ENCODE measurements at regions not wholly inside any gene's neighbourhood (a gene's known extent, or its start where the extent isn't known, plus 50 kb on each side); places are given as distances from the start of the nearest gene placed in this dataset.

- Histone ChIP-seq H3K9me3 (ENCODE audit: control insufficient read depth in 4 of 4, insufficient read depth in 3 of 4, low read length in 3 of 4) (peaks cover 0 to 8% (median 3%) of the 10 kb centered on the region in 4 donors), H3K27me3 (ENCODE audit: control insufficient read depth in 3 of 3, insufficient read depth in 3 of 3, low read length in 2 of 3) (no peaks in the 10 kb centered on the region), H3K36me3 (ENCODE audit: control insufficient read depth in 4 of 4, insufficient read depth in 4 of 4, low read length in 4 of 4) (no peaks in the 10 kb centered on the region), H3K4me1 (ENCODE audit: control insufficient read depth in 5 of 5, insufficient read depth in 5 of 5, low read length in 5 of 5) (no peaks in the 10 kb centered on the region), H3K9ac (ENCODE audit: insufficient read depth in 1 of 2, low read length in 2 of 2) (no peak overlapping the region), H3K4me3 (no peak overlapping the region), H3K27ac (ENCODE audit: low read depth in 1 of 2, low read length in 1 of 2) (no peak overlapping the region)
- no peak for TF ChIP-seq CTCF (IDR thresholded peaks at IDR 0.05; ENCODE audit: control extremely low read depth, extremely low read depth)
- WGBS, 2 donors, result 77 to 85% methylated on average over 6 of the region's 6 CpGs
- ATAC-seq (ENCODE audit: insufficient read depth, low FRiP score) (no peak), DNase-seq (no peak)
These were observed 168.9 kb downstream of the ANKRD30B start for GRCh38 chr18:14916851-14917250.

GRCh38 chr18:14917311-14917710 lies 169.3 kb downstream of the ANKRD30B start:
- Histone ChIP-seq H3K27ac (ENCODE audit: low read depth in 1 of 2, low read length in 1 of 2) (no peak overlapping the region), H3K4me3 (no peak overlapping the region), H3K4me1 (ENCODE audit: control insufficient read depth in 5 of 5, insufficient read depth in 5 of 5, low read length in 5 of 5) (no peaks in the 10 kb centered on the region), H3K9me3 (ENCODE audit: control insufficient read depth in 4 of 4, insufficient read depth in 3 of 4, low read length in 3 of 4) (peaks cover 0 to 12% (median 3%) of the 10 kb centered on the region in 4 donors), H3K27me3 (ENCODE audit: control insufficient read depth in 3 of 3, insufficient read depth in 3 of 3, low read length in 2 of 3) (no peaks in the 10 kb centered on the region), H3K9ac (ENCODE audit: insufficient read depth in 1 of 2, low read length in 2 of 2) (no peak overlapping the region), H3K36me3 (ENCODE audit: control insufficient read depth in 4 of 4, insufficient read depth in 4 of 4, low read length in 4 of 4) (no peaks in the 10 kb centered on the region)
- DNase-seq (no peak), ATAC-seq (ENCODE audit: insufficient read depth, low FRiP score) (no peak)
- TF ChIP-seq CTCF (IDR thresholded peaks at IDR 0.05; ENCODE audit: control extremely low read depth, extremely low read depth), result no peak
- whole genome bisulfite sequencing, 2 donors, result 80 to 82% methylated on average over 3 of the region's 3 CpGs

DNA sequence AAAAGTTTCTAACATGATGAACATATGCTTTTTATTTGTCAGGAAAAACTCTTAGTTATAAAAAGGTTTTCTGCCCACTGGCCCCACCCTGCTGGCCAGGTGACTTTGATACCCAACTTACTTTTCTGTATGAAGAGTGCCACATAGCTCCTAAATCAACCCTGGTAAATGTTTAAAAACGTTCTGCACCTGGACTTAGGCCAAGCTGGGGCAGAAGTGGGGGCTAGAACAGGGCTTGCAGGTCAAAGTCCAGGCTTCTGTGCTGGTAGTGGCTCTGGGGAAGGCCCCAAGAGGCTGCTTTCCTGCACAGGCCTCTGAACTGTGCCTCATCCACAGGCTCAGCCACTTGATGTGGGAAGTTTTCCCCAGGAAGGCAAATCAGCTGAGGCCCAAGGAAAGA lies 171.7 kb downstream of the ANKRD30B start:
- no peak for ATAC-seq (ENCODE audit: insufficient read depth, low FRiP score)
- 24 to 52% methylated on average over 1 of the region's 1 CpG for WGBS, 2 donors
- no peak for DNase-seq
- Histone ChIP-seq H3K36me3 (ENCODE audit: control insufficient read depth in 4 of 4, insufficient read depth in 4 of 4, low read length in 4 of 4) (no peaks in the 10 kb centered on the region), H3K9ac (ENCODE audit: insufficient read depth in 1 of 2, low read length in 2 of 2) (no peak overlapping the region), H3K27ac (ENCODE audit: low read depth in 1 of 2, low read length in 1 of 2) (no peak overlapping the region), H3K9me3 (ENCODE audit: control insufficient read depth in 4 of 4, insufficient read depth in 3 of 4, low read length in 3 of 4) (peaks cover 0 to 23% (median 3%) of the 10 kb centered on the region in 4 donors), H3K4me1 (ENCODE audit: control insufficient read depth in 5 of 5, insufficient read depth in 5 of 5, low read length in 5 of 5) (no peaks in the 10 kb centered on the region), H3K4me3 (no peak overlapping the region), H3K27me3 (ENCODE audit: control insufficient read depth in 3 of 3, insufficient read depth in 3 of 3, low read length in 2 of 3) (no peaks in the 10 kb centered on the region)
- no peak for TF ChIP-seq CTCF (IDR thresholded peaks at IDR 0.05; ENCODE audit: control extremely low read depth, extremely low read depth)

DNA sequence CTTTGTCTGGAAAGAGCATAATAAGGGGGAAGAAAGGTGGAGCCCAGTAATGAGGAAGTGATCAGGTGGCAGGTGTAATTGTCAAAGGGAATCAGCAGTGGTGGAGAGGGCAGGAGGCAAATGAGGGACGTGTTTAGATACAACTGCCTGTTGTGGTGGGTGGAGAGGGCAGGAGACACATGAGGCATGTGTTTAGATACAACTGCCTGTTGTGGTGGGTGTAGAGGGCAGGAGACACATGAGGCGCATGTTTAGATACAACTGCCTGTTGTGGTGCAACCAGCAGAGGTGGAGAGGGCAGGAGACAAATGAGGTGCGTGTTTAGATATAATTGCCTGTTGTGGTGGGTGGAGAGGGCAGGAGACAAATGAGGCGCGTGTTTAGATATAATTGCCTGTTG lies 173.1 kb downstream of the ANKRD30B start:
- DNase-seq (no peak), ATAC-seq (ENCODE audit: insufficient read depth, low FRiP score) (no peak)
- TF ChIP-seq CTCF (IDR thresholded peaks at IDR 0.05; ENCODE audit: control extremely low read depth, extremely low read depth), result no peak
- Histone ChIP-seq H3K27me3 (ENCODE audit: control insufficient read depth in 3 of 3, insufficient read depth in 3 of 3, low read length in 2 of 3) (no peaks in the 10 kb centered on the region), H3K4me3 (no peak overlapping the region), H3K9ac (ENCODE audit: insufficient read depth in 1 of 2, low read length in 2 of 2) (no peak overlapping the region), H3K4me1 (ENCODE audit: control insufficient read depth in 5 of 5, insufficient read depth in 5 of 5, low read length in 5 of 5) (no peaks in the 10 kb centered on the region), H3K27ac (ENCODE audit: low read depth in 1 of 2, low read length in 1 of 2) (no peak overlapping the region), H3K9me3 (ENCODE audit: control insufficient read depth in 4 of 4, insufficient read depth in 3 of 4, low read length in 3 of 4) (peaks cover 0 to 27% (median 3%) of the 10 kb centered on the region in 4 donors), H3K36me3 (ENCODE audit: control insufficient read depth in 4 of 4, insufficient read depth in 4 of 4, low read length in 4 of 4) (no peaks in the 10 kb centered on the region)
- 78 to 85% methylated on average over 5 of the region's 5 CpGs for WGBS, 2 donors

All from lung (tissue), 11 donors.